ENCODE measurements at regions not wholly inside any gene's neighbourhood (a gene's known extent, or its start where the extent isn't known, plus 50 kb on each side); places are given as distances from the start of the nearest gene placed in this dataset.
"Not testable (repeated sequence)": the region's sequence is repeated elsewhere in the genome, so short reads cannot be mapped to it uniquely, and the experiment has no call there.

DNA sequence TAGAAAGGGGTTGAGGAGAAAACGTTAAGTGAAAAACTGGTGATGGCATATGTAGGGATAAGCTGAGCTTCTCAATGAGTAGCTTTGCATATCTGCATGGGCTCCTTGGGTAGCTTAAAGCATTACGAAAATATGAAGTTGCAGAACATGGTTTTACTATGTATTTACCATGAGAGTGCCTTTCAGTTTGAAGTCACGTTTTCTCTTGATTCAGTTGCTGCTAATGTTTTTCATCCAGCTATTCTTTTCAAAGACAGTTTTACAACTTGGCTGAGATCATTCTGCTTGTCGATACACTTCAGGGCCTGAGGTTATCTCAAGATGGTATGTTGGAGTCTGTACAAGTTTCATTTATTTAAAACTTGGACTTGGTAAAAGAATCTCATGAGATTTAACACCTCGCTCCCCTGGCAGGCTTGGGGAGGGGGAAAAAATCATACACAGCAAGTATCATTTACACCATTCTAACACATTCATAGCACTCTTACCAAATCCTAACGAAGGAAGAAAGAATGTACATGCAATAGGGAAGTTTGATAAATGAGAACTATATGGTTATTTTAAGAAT is 103.3 kb upstream of the CMC1 start:
- Mint-ChIP-seq H3K36me3 (no peaks in the 10 kb centered on the region), H3K9me3 (ENCODE audit: low read depth) (no peaks in the 10 kb centered on the region), H3K27ac (no peak overlapping the region), H3K4me3 (no peak overlapping the region), H3K4me1 (ENCODE audit: low read depth) (peaks cover 6% of the 10 kb centered on the region), H3K27me3 (no peaks in the 10 kb centered on the region)

- Mint-ChIP-seq H3K36me3 (no peaks in the 10 kb centered on the region), H3K4me3 (no peak overlapping the region), H3K27ac (no peak overlapping the region), H3K27me3 (no peaks in the 10 kb centered on the region), H3K4me1 (ENCODE audit: low read depth) (peaks cover 6% of the 10 kb centered on the region), H3K9me3 (ENCODE audit: low read depth) (no peaks in the 10 kb centered on the region)
Measured at GRCh38 chr3:28139288-28139687, 102.1 kb upstream of the CMC1 start.

- Mint-ChIP-seq H3K9me3 (ENCODE audit: low read depth) (no peaks in the 10 kb centered on the region), H3K4me3 (no peak overlapping the region), H3K27me3 (no peaks in the 10 kb centered on the region), H3K36me3 (no peaks in the 10 kb centered on the region), H3K27ac (no peak overlapping the region), H3K4me1 (ENCODE audit: low read depth) (peaks cover 6% of the 10 kb centered on the region)
Measured at GRCh38 chr3:28139967-28140634, 101.3 kb upstream of the CMC1 start.

DNA sequence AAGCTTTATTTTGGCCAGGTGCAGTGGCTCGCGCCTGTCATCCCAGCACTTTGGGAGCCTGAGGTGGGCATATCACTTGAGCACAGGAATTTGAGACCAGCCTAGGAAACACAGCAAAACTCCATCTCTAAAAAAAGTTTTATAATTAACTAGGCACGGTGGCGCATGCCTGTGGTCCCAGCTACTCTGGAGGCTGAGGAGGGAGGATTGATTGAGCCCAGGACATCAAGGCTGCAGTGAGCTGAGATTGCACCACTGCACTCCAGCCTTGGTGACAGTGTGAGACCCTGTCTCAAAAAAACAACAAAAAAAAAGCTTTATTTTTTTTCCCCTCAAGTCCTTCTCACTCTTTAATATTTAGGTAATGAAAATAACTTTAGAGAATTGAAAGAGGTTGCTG is 100.8 kb upstream of the CMC1 start:
- Mint-ChIP-seq H3K4me3 (no peak overlapping the region), H3K27me3 (no peaks in the 10 kb centered on the region), H3K36me3 (no peaks in the 10 kb centered on the region), H3K27ac (no peak overlapping the region), H3K4me1 (ENCODE audit: low read depth) (peaks cover 6% of the 10 kb centered on the region), H3K9me3 (ENCODE audit: low read depth) (no peaks in the 10 kb centered on the region)

GRCh38 chr3:28149960-28150359 is 91.5 kb upstream of the CMC1 start:
- H3K9me3 Mint-ChIP-seq (ENCODE audit: low read depth), result peaks cover 16% of the 10 kb centered on the region
- peaks cover 2% of the 10 kb centered on the region for H3K36me3 Mint-ChIP-seq
- no peak overlapping the region for H3K27ac Mint-ChIP-seq
- H3K4me1 Mint-ChIP-seq (ENCODE audit: low read depth), result peaks cover 12% of the 10 kb centered on the region
- H3K4me3 Mint-ChIP-seq, result no peak overlapping the region
- H3K27me3 Mint-ChIP-seq, result no peaks in the 10 kb centered on the region

DNA sequence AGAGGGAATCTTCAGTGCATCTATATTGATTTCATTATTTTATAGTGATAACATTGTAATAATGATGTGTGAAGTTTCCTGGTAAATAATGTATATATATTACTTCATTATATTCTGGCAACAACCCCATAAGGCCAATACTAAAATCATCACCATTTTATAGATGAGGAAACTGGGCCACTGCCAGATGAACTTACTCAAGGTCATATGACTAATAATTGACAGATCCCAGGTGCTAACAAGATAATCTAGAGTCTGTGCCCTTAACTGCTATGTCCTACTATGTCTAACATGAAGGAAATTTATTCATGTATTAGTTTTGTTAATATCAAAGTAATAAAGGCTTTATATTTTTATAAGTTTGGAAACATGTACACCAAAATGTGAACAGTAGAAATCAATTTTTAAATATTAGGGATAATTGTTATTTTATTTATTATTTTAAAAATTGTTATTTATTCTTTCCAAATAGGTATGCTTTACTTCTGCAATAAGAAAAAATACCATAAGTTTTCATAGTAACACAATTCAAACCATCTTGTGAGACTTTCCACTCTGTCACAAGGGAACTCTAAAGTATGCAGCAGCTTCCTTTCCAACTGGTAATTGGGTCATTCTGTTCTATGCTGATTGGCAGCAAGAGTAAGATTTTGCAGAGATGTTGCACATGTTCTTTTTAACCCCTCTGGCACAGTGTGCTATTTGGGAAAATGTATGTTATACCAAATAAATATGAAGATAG is 90.8 kb upstream of the CMC1 start:
- peaks cover 2% of the 10 kb centered on the region for H3K36me3 Mint-ChIP-seq
- H3K4me3 Mint-ChIP-seq, result no peak overlapping the region
- H3K4me1 Mint-ChIP-seq (ENCODE audit: low read depth), result peaks cover 12% of the 10 kb centered on the region
- no peak overlapping the region for H3K27ac Mint-ChIP-seq
- no peaks in the 10 kb centered on the region for H3K27me3 Mint-ChIP-seq
- H3K9me3 Mint-ChIP-seq (ENCODE audit: low read depth), result peaks cover 16% of the 10 kb centered on the region

- H3K36me3 Mint-ChIP-seq, result peaks cover 2% of the 10 kb centered on the region
- H3K27me3 Mint-ChIP-seq, result no peaks in the 10 kb centered on the region
- no peak overlapping the region for H3K27ac Mint-ChIP-seq
- H3K9me3 Mint-ChIP-seq (ENCODE audit: low read depth), result peaks cover 16% of the 10 kb centered on the region
- no peak overlapping the region for H3K4me3 Mint-ChIP-seq
- H3K4me1 Mint-ChIP-seq (ENCODE audit: low read depth), result peaks cover 12% of the 10 kb centered on the region
Measured at GRCh38 chr3:28151207-28151550, 90.2 kb upstream of the CMC1 start.

DNA sequence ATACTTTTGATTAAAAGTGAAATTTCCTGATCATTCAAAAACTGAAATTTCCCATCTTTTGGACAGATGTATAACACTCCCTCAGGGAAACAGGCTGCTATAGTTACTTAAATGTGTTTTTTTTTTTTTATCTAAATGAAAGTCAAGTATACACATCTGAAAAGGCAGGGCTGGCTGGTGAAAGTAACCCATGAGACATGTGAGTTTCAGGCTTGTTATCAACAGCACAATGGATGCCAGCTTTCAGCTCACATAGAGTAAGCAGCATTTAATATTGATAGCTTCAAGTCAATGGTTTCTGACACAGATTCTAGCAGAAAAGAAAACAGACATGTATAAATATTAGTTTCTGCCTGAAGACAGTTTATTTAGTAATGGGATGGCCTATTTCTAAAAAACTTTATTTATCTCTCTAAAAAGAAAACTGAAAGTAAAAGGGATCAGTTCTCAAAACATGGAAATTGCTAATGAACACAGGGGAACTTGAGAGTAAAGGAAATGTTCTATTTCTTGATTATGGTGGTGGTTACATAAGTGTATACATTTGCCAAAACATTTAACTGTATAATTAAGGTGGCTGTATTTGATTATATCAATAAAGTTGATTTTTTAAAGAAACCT is 89.7 kb upstream of the CMC1 start:
- peaks cover 12% of the 10 kb centered on the region for H3K4me1 Mint-ChIP-seq (ENCODE audit: low read depth)
- H3K27me3 Mint-ChIP-seq, result no peaks in the 10 kb centered on the region
- H3K9me3 Mint-ChIP-seq (ENCODE audit: low read depth), result peaks cover 16% of the 10 kb centered on the region
- H3K36me3 Mint-ChIP-seq, result peaks cover 2% of the 10 kb centered on the region
- peak overlapping the region; percentile 17 for H3K27ac Mint-ChIP-seq
- H3K4me3 Mint-ChIP-seq, result peak overlapping the region; percentile 50

DNA sequence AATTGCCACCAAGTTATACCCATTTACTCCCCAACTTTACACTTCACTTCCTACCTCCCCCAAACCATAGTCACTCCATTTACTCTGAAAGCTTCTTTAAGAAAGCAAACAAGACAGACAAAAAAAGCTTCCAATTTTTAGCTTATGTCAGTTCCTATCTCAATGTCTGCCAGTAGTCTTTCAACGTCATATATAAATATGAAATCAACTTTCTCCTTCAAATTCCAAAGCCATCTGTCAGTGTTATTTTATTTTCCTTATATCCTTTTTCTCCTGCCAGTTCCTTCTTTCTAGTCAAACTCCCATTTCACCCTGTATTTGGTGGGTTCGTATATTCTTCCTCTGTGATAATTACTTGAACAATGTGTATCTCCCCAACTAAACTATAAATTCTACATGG is 85.8 kb upstream of the CMC1 start:
- Mint-ChIP-seq H3K27me3 (no peaks in the 10 kb centered on the region), H3K4me1 (ENCODE audit: low read depth) (peaks cover 12% of the 10 kb centered on the region), H3K9me3 (ENCODE audit: low read depth) (peaks cover 12% of the 10 kb centered on the region), H3K36me3 (peaks cover 11% of the 10 kb centered on the region), H3K4me3 (no peak overlapping the region), H3K27ac (no peak overlapping the region)

- Mint-ChIP-seq H3K36me3 (peaks cover 11% of the 10 kb centered on the region), H3K9me3 (ENCODE audit: low read depth) (peaks cover 12% of the 10 kb centered on the region)
- H3K4me3 Mint-ChIP-seq; H3K27me3 Mint-ChIP-seq; H3K27ac Mint-ChIP-seq; H3K4me1 Mint-ChIP-seq (ENCODE audit: low read depth): not testable (repeated sequence)
Measured at GRCh38 chr3:28156599-28156998, 84.8 kb upstream of the CMC1 start.

DNA sequence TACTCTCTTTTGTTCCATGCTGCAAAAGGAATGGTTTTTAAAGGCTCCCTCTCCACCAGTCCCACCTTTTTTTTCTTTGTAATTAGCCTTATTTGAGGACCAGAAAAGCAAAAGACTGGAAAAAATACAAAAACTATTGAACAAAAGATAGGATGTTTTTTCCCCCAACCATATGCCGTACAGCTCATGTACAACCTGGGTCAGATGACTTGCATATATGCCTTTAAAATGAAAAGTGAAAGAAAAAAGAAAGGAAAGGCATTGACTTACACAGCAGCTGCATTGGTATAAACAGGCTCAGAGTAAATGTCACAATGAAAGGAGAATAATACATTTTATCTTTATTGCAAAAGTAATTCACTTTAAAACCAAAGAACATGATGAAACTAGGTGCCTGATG is 69.5 kb upstream of the CMC1 start:
- peak overlapping the region; percentile 65 for H3K4me3 Mint-ChIP-seq
- peaks cover 19% of the 10 kb centered on the region for H3K4me1 Mint-ChIP-seq (ENCODE audit: low read depth)
- H3K9me3 Mint-ChIP-seq (ENCODE audit: low read depth), result no peaks in the 10 kb centered on the region
- H3K36me3 Mint-ChIP-seq, result peaks cover 6% of the 10 kb centered on the region
- H3K27me3 Mint-ChIP-seq, result no peaks in the 10 kb centered on the region
- peak overlapping the region; percentile 95 for H3K27ac Mint-ChIP-seq

DNA sequence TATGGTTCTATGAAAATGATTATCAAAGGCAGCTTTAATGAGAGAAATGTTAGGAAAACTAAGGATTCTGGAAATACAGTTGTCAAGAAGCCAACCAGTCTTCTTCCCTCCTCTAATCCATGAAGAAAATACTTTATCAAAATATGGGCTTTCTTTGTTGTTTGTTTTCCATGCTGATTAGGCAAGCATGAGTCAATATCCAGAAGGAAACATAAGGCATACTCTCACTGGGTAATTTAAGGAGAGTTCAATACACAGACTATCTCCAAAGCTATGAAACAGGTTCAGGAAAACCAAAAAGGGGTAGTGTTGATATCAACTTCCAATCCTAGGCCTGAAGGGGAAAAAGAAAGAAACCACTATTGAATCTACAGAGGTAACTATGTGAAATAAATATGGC is 68.7 kb upstream of the CMC1 start:
- H3K4me1 Mint-ChIP-seq (ENCODE audit: low read depth), result peaks cover 19% of the 10 kb centered on the region
- no peaks in the 10 kb centered on the region for H3K27me3 Mint-ChIP-seq
- H3K27ac Mint-ChIP-seq, result no peak overlapping the region
- no peaks in the 10 kb centered on the region for H3K9me3 Mint-ChIP-seq (ENCODE audit: low read depth)
- H3K36me3 Mint-ChIP-seq, result peaks cover 6% of the 10 kb centered on the region
- no peak overlapping the region for H3K4me3 Mint-ChIP-seq

DNA sequence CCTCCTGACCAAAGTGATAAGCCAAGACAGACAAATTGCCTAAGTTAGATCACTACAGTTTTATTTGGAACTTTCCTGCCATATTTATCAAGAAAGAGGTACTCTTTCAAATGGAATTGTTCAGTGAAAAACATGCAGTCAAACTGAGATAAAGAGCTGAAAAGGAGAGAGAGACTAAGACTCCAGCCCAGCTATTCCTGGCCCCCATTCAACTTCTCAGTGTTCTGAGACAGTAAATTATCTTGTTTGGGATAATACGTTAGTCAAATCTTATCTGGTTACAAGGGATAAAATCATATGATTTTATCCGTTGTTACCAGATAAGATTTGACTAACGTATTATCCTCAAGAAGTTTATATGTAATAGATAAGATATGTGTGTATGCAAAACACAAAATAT is 67.6 kb upstream of the CMC1 start:
- Mint-ChIP-seq H3K27me3 (no peaks in the 10 kb centered on the region), H3K36me3 (peaks cover 6% of the 10 kb centered on the region), H3K27ac (no peak overlapping the region), H3K4me3 (no peak overlapping the region), H3K4me1 (ENCODE audit: low read depth) (peaks cover 19% of the 10 kb centered on the region), H3K9me3 (ENCODE audit: low read depth) (no peaks in the 10 kb centered on the region)

DNA sequence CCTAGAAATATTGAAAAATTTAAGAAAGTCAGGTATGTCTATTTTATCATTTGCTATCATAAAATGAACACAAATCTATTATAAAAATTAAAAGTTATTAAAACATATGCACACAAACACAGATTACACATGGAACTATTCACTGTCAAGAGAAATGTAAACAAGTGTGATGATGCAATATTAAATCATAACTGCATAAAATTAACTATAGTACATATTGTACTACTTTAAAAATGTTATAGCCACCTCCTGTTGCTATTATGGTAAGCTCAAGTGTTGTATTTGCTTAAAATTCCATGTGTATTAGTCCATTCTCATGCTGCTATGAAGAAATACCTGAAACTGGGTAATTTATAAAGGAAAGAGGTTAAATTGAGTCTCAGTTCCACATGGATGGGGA is 54.7 kb upstream of the CMC1 start:
- Mint-ChIP-seq H3K4me1 (ENCODE audit: low read depth) (no peaks in the 10 kb centered on the region), H3K36me3 (peaks cover 4% of the 10 kb centered on the region), H3K27ac (no peak overlapping the region), H3K9me3 (ENCODE audit: low read depth) (no peaks in the 10 kb centered on the region), H3K27me3 (no peaks in the 10 kb centered on the region), H3K4me3 (no peak overlapping the region)

GRCh38 chr3:28188686-28189085 is 52.7 kb upstream of the CMC1 start:
- Mint-ChIP-seq H3K9me3 (ENCODE audit: low read depth) (no peaks in the 10 kb centered on the region), H3K27me3 (no peaks in the 10 kb centered on the region), H3K4me3 (no peak overlapping the region), H3K36me3 (peaks cover 5% of the 10 kb centered on the region), H3K4me1 (ENCODE audit: low read depth) (no peaks in the 10 kb centered on the region), H3K27ac (no peak overlapping the region)

Measured in activated naive CD8-positive, alpha-beta T cell (primary cell).